Subcutaneous abdominal adipose tissue (tissue), 5 donors: ENCODE measurements at regions not wholly inside any gene's neighbourhood (a gene's known extent, or its start where the extent isn't known, plus 50 kb on each side); places are given as distances from the start of the nearest gene placed in this dataset.

Source experiments
- H3K27ac ChIP-seq: one replicate; pipeline ENCODE4 v1.7.0; 2013; ENCODE audit warnings: low read depth, mild to moderate bottlenecking, inconsistent platforms, low read length, moderate library complexity
- H3K27me3 ChIP-seq, 5 donors: one replicate each; pipeline ENCODE4 v1.7.0; 2013; ENCODE audit warnings: low read length in 5 of 5, inconsistent platforms in 1 of 5; ENCODE audit not compliant: control insufficient read depth in 5 of 5, insufficient read depth in 4 of 5
- H3K36me3 ChIP-seq, 5 donors: one replicate each; pipeline ENCODE4 v1.7.0; 2013; ENCODE audit warnings: low read length in 5 of 5; ENCODE audit not compliant: control insufficient read depth in 5 of 5, insufficient read depth in 5 of 5
- H3K4me1 ChIP-seq, 5 donors: one replicate each; pipeline ENCODE4 v1.7.0; 2013; ENCODE audit warnings: low read length in 5 of 5, mild to moderate bottlenecking in 3 of 5, moderate library complexity in 1 of 5; ENCODE audit not compliant: control insufficient read depth in 5 of 5, insufficient read depth in 5 of 5
- H3K4me3 ChIP-seq, 5 donors: one replicate each; pipeline ENCODE4 v1.7.0; 2013; ENCODE audit warnings: low read length in 5 of 5, low read depth in 1 of 5
- H3K9ac ChIP-seq, 5 donors: one replicate each; pipeline ENCODE4 v1.7.0; 2013; ENCODE audit warnings: low read length in 5 of 5, mild to moderate bottlenecking in 4 of 5, moderate library complexity in 3 of 5
- H3K9me3 ChIP-seq, 5 donors: one replicate each; pipeline ENCODE4 v1.7.0; 2013; ENCODE audit warnings: low read length in 5 of 5; ENCODE audit not compliant: control insufficient read depth in 5 of 5
- donor health status: healthy.
- donor health status: healthy.
- donor health status: healthy.
- donor health status: healthy.
- donor health status: healthy.

GRCh38 chr6:4309540-4309939, 174.2 kb upstream of the ECI2 start:
- Histone ChIP-seq H3K4me1 (peaks cover 0 to 10% (median 4%) of the 10 kb centered on the region in 5 donors), H3K27me3 (no peaks in the 10 kb centered on the region), H3K27ac (no peak overlapping the region), H3K36me3 (no peaks in the 10 kb centered on the region), H3K9me3 (peaks cover 0 to 28% (median 13%) of the 10 kb centered on the region in 5 donors), H3K4me3 (no peak overlapping the region), H3K9ac (no peak overlapping the region)

- Histone ChIP-seq H3K36me3 (no peaks in the 10 kb centered on the region), H3K9me3 (peaks cover 0 to 27% (median 13%) of the 10 kb centered on the region in 5 donors), H3K9ac (no peak overlapping the region), H3K4me1 (peaks cover 0 to 5% (median 3%) of the 10 kb centered on the region in 5 donors), H3K4me3 (no peak overlapping the region), H3K27me3 (no peaks in the 10 kb centered on the region), H3K27ac (no peak overlapping the region)
These were observed 173.0 kb upstream of the ECI2 start for GRCh38 chr6:4308364-4308763.

DNA sequence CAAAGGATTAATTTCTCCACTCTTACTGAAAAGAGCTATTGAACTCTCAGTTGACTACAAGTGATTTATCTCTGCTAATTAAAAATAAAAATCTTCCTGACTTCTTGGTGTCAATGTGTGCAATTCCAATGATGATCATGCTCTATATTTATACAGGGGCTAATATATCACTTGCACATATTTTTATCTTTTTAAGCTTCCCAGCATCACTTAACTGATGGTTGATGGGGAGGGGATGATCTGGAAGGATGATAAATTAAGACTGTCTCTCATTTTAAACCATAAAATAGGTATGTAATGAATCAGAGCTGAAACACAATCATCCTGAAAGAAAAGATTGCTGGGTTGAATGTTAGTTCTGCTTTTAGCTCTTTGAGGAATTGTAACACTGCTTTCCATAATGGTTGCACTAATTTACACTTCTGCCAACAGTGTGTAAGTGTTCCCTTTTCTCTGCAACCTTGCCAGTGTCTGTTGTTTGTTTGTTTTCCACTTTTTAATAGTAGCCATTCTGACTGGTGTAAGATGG, 169.6 kb upstream of the ECI2 start:
- H3K9ac ChIP-seq: no peak overlapping the region
- no peak overlapping the region for H3K4me3 ChIP-seq
- H3K36me3 ChIP-seq: no peaks in the 10 kb centered on the region
- H3K9me3 ChIP-seq: no peaks in the 10 kb centered on the region
- no peak overlapping the region for H3K27ac ChIP-seq
- no peaks in the 10 kb centered on the region for H3K27me3 ChIP-seq
- H3K4me1 ChIP-seq: peaks cover 0 to 18% (median 4%) of the 10 kb centered on the region in 5 donors

GRCh38 chr6:4303638-4304037, 168.3 kb upstream of the ECI2 start:
- H3K9me3 ChIP-seq: no peaks in the 10 kb centered on the region
- H3K36me3 ChIP-seq: no peaks in the 10 kb centered on the region
- H3K4me3 ChIP-seq: no peak overlapping the region
- H3K9ac ChIP-seq: no peak overlapping the region
- H3K27ac ChIP-seq: no peak overlapping the region
- no peaks in the 10 kb centered on the region for H3K27me3 ChIP-seq
- peaks cover 0 to 18% (median 4%) of the 10 kb centered on the region in 5 donors for H3K4me1 ChIP-seq

DNA sequence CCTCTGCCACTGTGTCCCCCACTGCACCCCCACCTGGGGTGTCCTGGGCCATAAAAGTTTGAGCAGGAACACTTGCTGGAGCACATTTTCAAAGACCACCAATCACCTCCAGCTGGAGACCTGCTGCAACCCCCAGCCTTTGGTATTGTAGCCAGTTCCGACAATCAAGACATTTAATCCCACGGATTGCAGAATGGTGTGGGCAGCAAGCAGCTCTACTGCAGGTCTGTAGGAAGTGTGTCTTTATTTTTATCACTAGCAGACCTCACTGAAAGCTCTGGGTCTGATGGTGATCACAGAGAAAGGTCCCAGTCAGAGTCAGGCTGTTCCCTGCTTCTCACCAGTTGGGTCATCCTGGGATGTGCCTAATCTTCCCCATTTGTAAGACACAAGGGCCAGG, 167.1 kb upstream of the ECI2 start:
- Histone ChIP-seq H3K27ac (no peak overlapping the region), H3K27me3 (no peaks in the 10 kb centered on the region), H3K36me3 (no peaks in the 10 kb centered on the region), H3K4me1 (peaks cover 0 to 18% (median 4%) of the 10 kb centered on the region in 5 donors), H3K9ac (no peak overlapping the region), H3K4me3 (no peak overlapping the region), H3K9me3 (peaks cover 0 to 6% (median 0%) of the 10 kb centered on the region in 5 donors)

DNA sequence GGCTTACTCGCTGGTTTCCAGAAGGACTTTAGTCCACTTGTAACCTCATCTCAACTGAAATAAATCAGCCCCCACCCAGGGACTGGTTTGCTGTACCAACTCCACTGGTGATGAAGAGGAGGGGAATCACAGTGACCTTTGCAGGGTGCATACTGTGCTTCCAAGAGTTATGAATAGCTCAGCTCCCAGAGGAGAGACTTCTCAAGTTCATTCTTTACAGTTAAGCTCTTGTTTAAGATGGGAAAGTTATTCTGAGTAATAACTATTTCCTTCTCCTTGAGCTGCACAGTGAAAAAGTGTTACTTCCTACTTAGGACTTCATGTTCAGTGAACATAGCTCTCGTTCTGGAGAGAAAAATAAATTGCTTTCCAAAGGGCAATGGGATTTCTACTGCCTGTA, 166.5 kb upstream of the ECI2 start:
- Histone ChIP-seq H3K9ac (no peak overlapping the region), H3K4me3 (no peak overlapping the region), H3K27ac (no peak overlapping the region), H3K36me3 (no peaks in the 10 kb centered on the region), H3K9me3 (peaks cover 0 to 9% (median 0%) of the 10 kb centered on the region in 5 donors), H3K27me3 (no peaks in the 10 kb centered on the region), H3K4me1 (peaks cover 0 to 18% (median 4%) of the 10 kb centered on the region in 5 donors)

- peaks cover 0 to 9% (median 0%) of the 10 kb centered on the region in 5 donors for H3K9me3 ChIP-seq
- no peak overlapping the region for H3K4me3 ChIP-seq
These were observed 165.5 kb upstream of the ECI2 start for GRCh38 chr6:4300917-4301316.

GRCh38 chr6:4299476-4299875, 164.1 kb upstream of the ECI2 start:
- Histone ChIP-seq H3K9me3 (peaks cover 0 to 9% (median 0%) of the 10 kb centered on the region in 5 donors), H3K4me1 (peaks cover 0 to 18% (median 4%) of the 10 kb centered on the region in 5 donors), H3K27ac (no peak overlapping the region), H3K9ac (no peak overlapping the region), H3K36me3 (no peaks in the 10 kb centered on the region), H3K27me3 (peaks cover 0 to 2% (median 0%) of the 10 kb centered on the region in 5 donors), H3K4me3 (no peak overlapping the region)

More at GRCh38 chr6:4300917-4301316, 165.5 kb upstream of the ECI2 start:
- H3K9ac ChIP-seq: no peak overlapping the region
- H3K27ac ChIP-seq: no peak overlapping the region
- peaks cover 0 to 18% (median 4%) of the 10 kb centered on the region in 5 donors for H3K4me1 ChIP-seq
- H3K36me3 ChIP-seq: no peaks in the 10 kb centered on the region
- no peaks in the 10 kb centered on the region for H3K27me3 ChIP-seq

GRCh38 chr6:4297348-4297747, 162.0 kb upstream of the ECI2 start:
- Histone ChIP-seq H3K4me3 (no peak overlapping the region), H3K36me3 (no peaks in the 10 kb centered on the region), H3K27ac (no peak overlapping the region), H3K9ac (no peak overlapping the region), H3K27me3 (peaks cover 0 to 3% (median 0%) of the 10 kb centered on the region in 5 donors), H3K9me3 (peaks cover 0 to 9% (median 0%) of the 10 kb centered on the region in 5 donors), H3K4me1 (peaks cover 0 to 15% (median 4%) of the 10 kb centered on the region in 5 donors)

GRCh38 chr6:4296552-4296951, 161.2 kb upstream of the ECI2 start:
- Histone ChIP-seq H3K27me3 (peaks cover 0 to 3% (median 0%) of the 10 kb centered on the region in 5 donors), H3K36me3 (no peaks in the 10 kb centered on the region), H3K4me3 (no peak overlapping the region), H3K27ac (no peak overlapping the region), H3K9me3 (peaks cover 0 to 9% (median 0%) of the 10 kb centered on the region in 5 donors), H3K4me1 (peaks cover 0 to 8% (median 1%) of the 10 kb centered on the region in 5 donors), H3K9ac (no peak overlapping the region)
